A549 (cell line): ENCODE measurements at regions not wholly inside any gene's neighbourhood (a gene's known extent, or its start where the extent isn't known, plus 50 kb on each side); places are given as distances from the start of the nearest gene placed in this dataset.

ENCODE experiments used
- ATAC-seq, 2 experiments: fragments of 200-7000 bp in 1 of 2; fragments of >200 bp in 1 of 2; cut with Nextera tagmentation in 1 of 2; cut with Tn5 transposase in 1 of 2; 3 replicates each; pipeline versions ENCODE4 v1.8.0 to v1.9.1; 2018 to 2020; ENCODE audit warnings: mild to moderate bottlenecking in 1 of 2, moderate library complexity in 1 of 2
- CTCF ChIA-PET: fragments of 300-600 bp; sonication (Branson Sonifier 250); formaldehyde crosslinking; extraction: SDS; loops from one replicate; lab custom pipeline; 2021; ENCODE audit warnings: antibody characterized with exemption, inconsistent platforms; lab: Yijun Ruan, JAX
- POLR2A ChIA-PET: fragments of 350-600 bp; formaldehyde crosslinking; extraction: SDS; loops from one replicate; lab custom pipeline; 2021; ENCODE audit warnings: antibody characterized with exemption, inconsistent platforms; lab: Yijun Ruan, JAX
- DNase-seq, 2 experiments: peaks; one replicate each; pipeline versions ENCODE4 v3.0.0 to v3.0.0-alpha.2; 2011 to 2016; ENCODE audit warnings: low read depth in 1 of 2, low spot score in 1 of 2
- FAIRE-seq: peaks from 2 replicates; lab custom pipeline; 2011; peaks lifted over from hg19 to GRCh38; lab: Jason Lieb, UNC
- H3K27ac ChIP-seq, 2 experiments: fragments of >200 bp; sonication (Bioruptor Twin); formaldehyde crosslinking; 3 replicates each; pipeline ENCODE4 v1.5.1; 2016 to 2017
- H3K4me1 ChIP-seq: fragments of >200 bp; sonication (Bioruptor Twin); formaldehyde crosslinking; 3 replicates; pipeline ENCODE4 v1.6.1; 2016
- H3K4me2 ChIP-seq: fragments of >200 bp; sonication (Bioruptor Twin); formaldehyde crosslinking; 3 replicates; pipeline ENCODE4 v1.6.1; 2016
- H3K4me3 ChIP-seq: fragments of >200 bp; sonication (Bioruptor Twin); formaldehyde crosslinking; 3 replicates; pipeline ENCODE4 v1.5.1; 2016
- H3K9me3 ChIP-seq: fragments of >200 bp; sonication (Bioruptor Twin); formaldehyde crosslinking; 3 replicates; pipeline ENCODE4 v1.6.1; 2016
- BCL3 ChIP-seq: fragments of >200 bp; sonication (Bioruptor Twin); formaldehyde crosslinking; IDR thresholded peaks from 3 replicates; pipeline ENCODE4 v1.6.1; 2016
- CBX8 ChIP-seq: fragments of 200-600 bp; sonication (generic); IDR thresholded peaks from 2 replicates; pipeline ENCODE4 v1.6.1; 2016
- CHD2 ChIP-seq: fragments of 150-350 bp; IDR thresholded peaks from 2 replicates; pipeline ENCODE4 v1.6.1; 2014; ENCODE audit warnings: low read length; ENCODE audit not compliant: partially characterized antibody
- ELK1 ChIP-seq: fragments of 150-350 bp; IDR thresholded peaks from 2 replicates; pipeline ENCODE4 v1.6.1; 2014; ENCODE audit warnings: low read depth, mild to moderate bottlenecking, low read length
- EP300 ChIP-seq, 2 experiments: fragments of >200 bp; sonication (Bioruptor Twin); formaldehyde crosslinking; IDR thresholded peaks; 2 replicates in 1 of 2; 3 replicates in 1 of 2; pipeline ENCODE4 v1.6.1; 2016 to 2017
- FOSL2 ChIP-seq, 2 experiments: fragments of 450-650 bp in 1 of 2; fragments of >200 bp in 1 of 2; sonication (Bioruptor Twin) in 1 of 2; formaldehyde crosslinking; IDR thresholded peaks; 2 replicates each; pipeline versions ENCODE4 v1.5.0 to v1.6.1; 2016 to 2020; ENCODE audit warnings: mild to moderate bottlenecking in 1 of 2, moderate library complexity in 1 of 2
- HES2 ChIP-seq: fragments of >200 bp; sonication (Bioruptor Twin); formaldehyde crosslinking; IDR thresholded peaks from 2 replicates; pipeline ENCODE4 v1.6.1; 2016
- HMGXB4 ChIP-seq: fragments of 250-450 bp; sonication (Bioruptor Pico); IDR thresholded peaks from 2 replicates; pipeline ENCODE4 v1.5.0; 2021; ENCODE audit warnings: mild to moderate bottlenecking, moderate library complexity, borderline replicate concordance
- HOXA7 ChIP-seq: fragments of 250-450 bp; sonication (Bioruptor Pico); IDR thresholded peaks from 2 replicates; pipeline ENCODE4 v1.5.0; 2020; ENCODE audit warnings: mild to moderate bottlenecking, moderate library complexity
- JUNB ChIP-seq: fragments of >200 bp; sonication (Bioruptor Twin); formaldehyde crosslinking; IDR thresholded peaks from 2 replicates; pipeline ENCODE4 v1.6.1; 2016
- KDM1A ChIP-seq: fragments of 200-600 bp; sonication (generic); IDR thresholded peaks from 2 replicates; pipeline ENCODE4 v1.6.1; 2016; ENCODE audit warnings: low read depth, mild to moderate bottlenecking
- KDM5A ChIP-seq: fragments of 200-600 bp; sonication (generic); IDR thresholded peaks from 2 replicates; pipeline ENCODE4 v1.6.1; 2016; ENCODE audit warnings: antibody characterized with exemption, mild to moderate bottlenecking
- NPAS2 ChIP-seq: fragments of 250-450 bp; sonication (Bioruptor Pico); IDR thresholded peaks from 2 replicates; pipeline ENCODE4 v1.8.0; 2022; ENCODE audit warnings: mild to moderate bottlenecking, moderate library complexity, borderline replicate concordance
- PHF8 ChIP-seq: fragments of 200-600 bp; sonication (generic); IDR thresholded peaks from 2 replicates; pipeline ENCODE4 v1.6.1; 2016; ENCODE audit warnings: low read depth, mild to moderate bottlenecking, antibody characterized with exemption, moderate library complexity, borderline replicate concordance
- POLR2AphosphoS2 ChIP-seq: conservative IDR thresholded peaks from 2 replicates; pipeline ENCODE4 v1.6.1; 2012; ENCODE audit warnings: low read length, improper control_type of control experiment, inconsistent platforms
- RAD21 ChIP-seq, 2 experiments: fragments of >200 bp in 1 of 2; sonication (Bioruptor Twin) in 1 of 2; formaldehyde crosslinking in 1 of 2; IDR thresholded peaks in 1 of 2; conservative IDR thresholded peaks in 1 of 2; 2 replicates in 1 of 2; 3 replicates in 1 of 2; pipeline ENCODE4 v1.6.1; 2012 to 2018; ENCODE audit warnings: inconsistent platforms in 1 of 2
- REST ChIP-seq: fragments of 200-600 bp; sonication (generic); IDR thresholded peaks from 2 replicates; pipeline ENCODE4 v1.6.1; 2016; ENCODE audit warnings: antibody characterized with exemption, mild to moderate bottlenecking, moderate library complexity
- RFX5 ChIP-seq: fragments of 450-650 bp; IDR thresholded peaks from 2 replicates; pipeline ENCODE4 v1.7.1; 2014; ENCODE audit warnings: antibody characterized with exemption, mild to moderate bottlenecking, moderate library complexity
- RNF2 ChIP-seq: fragments of 200-600 bp; sonication (generic); IDR thresholded peaks from 2 replicates; pipeline ENCODE4 v1.6.1; 2016; ENCODE audit warnings: low read depth, mild to moderate bottlenecking, antibody characterized with exemption, moderate library complexity, borderline replicate concordance
- SREBF2 ChIP-seq: fragments of 450-650 bp; IDR thresholded peaks from 2 replicates; pipeline ENCODE4 v1.6.1; 2014; ENCODE audit warnings: mild to moderate bottlenecking, moderate library complexity
- TP53 ChIP-seq: fragments of 250-450 bp; sonication (Bioruptor Pico); IDR thresholded peaks from 2 replicates; pipeline ENCODE4 v1.5.0; 2021; ENCODE audit warnings: mild to moderate bottlenecking, moderate library complexity
- USF2 ChIP-seq: fragments of 450-650 bp; IDR thresholded peaks from 2 replicates; pipeline ENCODE4 v1.6.1; 2014; ENCODE audit warnings: antibody characterized with exemption
- ZNF302 ChIP-seq: fragments of 250-450 bp; sonication (Bioruptor Pico); IDR thresholded peaks from 2 replicates; pipeline ENCODE4 v1.9.0; 2021; ENCODE audit warnings: inconsistent platforms, mild to moderate bottlenecking, moderate library complexity
- WGBS: methylation state at CpG from one replicate; pipeline ENCODE4 v1.1.6; 2017; ENCODE audit errors: missing lambda C conversion rate; 5-methylcytosine and 5-hydroxymethylcytosine counted together

GRCh38 chr5:112684121-112684520, 53.6 kb upstream of the APC start (continued):
- TF ChIP-seq KDM1A (no peak), NPAS2 (CRISPR knock-in tag) (no peak)

GRCh38 chr5:112684737-112685136, 52.9 kb upstream of the APC start:
- Histone ChIP-seq H3K9me3 (no peaks in the 10 kb centered on the region), H3K4me3 (no peak overlapping the region), H3K27ac (no peak overlapping the region), H3K4me1 (no peaks in the 10 kb centered on the region), H3K4me2 (no peak overlapping the region)
- 30% methylated on average over 4 of the region's 4 CpGs for WGBS
- FAIRE-seq: no peak
- DNase-seq: no peak
- CTCF ChIA-PET: interaction anchor here (2.0 kb wide), 1 partner anchor 133 kb away, joined by 7 read pairs; no protein-coding TSS in a partner anchor
- POLR2A ChIA-PET: no interaction called here
- ATAC-seq: peak; percentile 39 to 60; a peak in 3 of 6 replicates
- no peak for TF ChIP-seq HES2
- no peak for TF ChIP-seq USF2
- TF ChIP-seq EP300 (IDR thresholded peaks at IDR 0.05): no peak
- no peak for TF ChIP-seq PHF8
- no peak for TF ChIP-seq KDM1A
- TF ChIP-seq ZNF302: no peak
- no peak for TF ChIP-seq RAD21 (conservative IDR thresholded peaks at IDR 0.05 in 1 of 2, IDR thresholded peaks at IDR 0.05 in 1 of 2)
- no peak for TF ChIP-seq CHD2

- DNase-seq (no peak), ATAC-seq (no peak), FAIRE-seq (no peak)
- ChIA-PET CTCF (interaction anchor here (2.0 kb wide), 1 partner anchor 134 kb away, joined by 7 read pairs; no protein-coding TSS in a partner anchor), POLR2A (no interaction called here)
- H3K4me3 ChIP-seq: no peak overlapping the region
- no peak for TF ChIP-seq TP53 (CRISPR knock-in tag)
- TF ChIP-seq JUNB: no peak
- TF ChIP-seq BCL3: no peak
- TF ChIP-seq CBX8: no peak
- no peak for TF ChIP-seq PHF8
- TF ChIP-seq RFX5: no peak
- TF ChIP-seq SREBF2: no peak
- TF ChIP-seq POLR2AphosphoS2: no peak
- H3K4me2 ChIP-seq: no peak overlapping the region
- H3K27ac ChIP-seq: no peak overlapping the region
- H3K9me3 ChIP-seq: no peaks in the 10 kb centered on the region
- H3K4me1 ChIP-seq: no peaks in the 10 kb centered on the region
These were observed 52.3 kb upstream of the APC start for GRCh38 chr5:112685386-112685785.

- Histone ChIP-seq H3K4me1 (no peaks in the 10 kb centered on the region), H3K27ac (no peak overlapping the region), H3K4me3 (no peak overlapping the region), H3K4me2 (no peak overlapping the region), H3K9me3 (no peaks in the 10 kb centered on the region)
- CTCF ChIA-PET: interaction anchor here (2.0 kb wide), 1 partner anchor 134 kb away, joined by 7 read pairs; no protein-coding TSS in a partner anchor
- ATAC-seq (no peak), FAIRE-seq (no peak), DNase-seq (no peak)
- WGBS: 14% methylated on average over 2 of the region's 2 CpGs
- POLR2A ChIA-PET: no interaction called here
- TF ChIP-seq RNF2 (no peak), EP300 (IDR thresholded peaks at IDR 0.05) (no peak), FOSL2 (IDR thresholded peaks at IDR 0.05) (no peak), FOSL2 (CRISPR knock-in tag; IDR thresholded peaks at IDR 0.05) (no peak), KDM5A (no peak), HMGXB4 (CRISPR knock-in tag) (no peak), PHF8 (no peak), HOXA7 (CRISPR knock-in tag) (no peak), REST (no peak), ELK1 (no peak)
These were observed 51.8 kb upstream of the APC start for GRCh38 chr5:112685931-112686330.
